MCF 10A (cell line): ENCODE measurements at regions not wholly inside any gene's neighbourhood (a gene's known extent, or its start where the extent isn't known, plus 50 kb on each side); places are given as distances from the start of the nearest gene placed in this dataset.

Experiments
- BruUV-seq: library from RNA; stranded (reverse); fragments of 400-500 nt; replicated peaks from 2 replicates; lab custom pipeline; 2021; lab: Mats Ljungman, UMichigan
- CTCF ChIA-PET: fragments of 300-600 bp; sonication (Branson Sonifier 250); formaldehyde crosslinking; extraction: SDS; loops from one replicate; lab custom pipeline; 2021; ENCODE audit warnings: antibody characterized with exemption, inconsistent platforms; lab: Yijun Ruan, JAX
- POLR2A ChIA-PET: fragments of 300-600, 350-650 bp; sonication (Branson Sonifier 250); formaldehyde crosslinking; extraction: SDS; loops from one replicate; lab custom pipeline; 2020; ENCODE audit warnings: antibody characterized with exemption, inconsistent platforms; lab: Yijun Ruan, JAX
- DNase-seq: peaks from one replicate; pipeline ENCODE4 v3.0.0-alpha.2; 2018; ENCODE audit not compliant: unreplicated experiment
- H3K27ac Mint-ChIP-seq: one replicate; pipeline ENCODE4 v1.8.0; 2022; ENCODE audit warnings: mild to moderate bottlenecking, low read depth, mixed read lengths; ENCODE audit not compliant: unreplicated experiment
- H3K27me3 Mint-ChIP-seq: one replicate; pipeline ENCODE4 v1.8.0; 2022; ENCODE audit warnings: mixed read lengths; ENCODE audit not compliant: insufficient read depth, unreplicated experiment
- H3K36me3 Mint-ChIP-seq: one replicate; pipeline ENCODE4 v1.8.0; 2022; ENCODE audit warnings: mild to moderate bottlenecking, moderate library complexity, mixed read lengths; ENCODE audit not compliant: insufficient read depth, unreplicated experiment
- H3K4me1 Mint-ChIP-seq: one replicate; pipeline ENCODE4 v1.8.0; 2022; ENCODE audit warnings: mixed read lengths; ENCODE audit not compliant: insufficient read depth, unreplicated experiment
- H3K4me3 Mint-ChIP-seq: one replicate; pipeline ENCODE4 v1.8.0; 2022; ENCODE audit warnings: mild to moderate bottlenecking, moderate library complexity, mixed read lengths; ENCODE audit not compliant: unreplicated experiment
- H3K9me3 Mint-ChIP-seq: one replicate; pipeline ENCODE4 v1.8.0; 2022; ENCODE audit warnings: mixed read lengths; ENCODE audit not compliant: unreplicated experiment
- intact Hi-C: fragments of 100-400 bp; cut with micrococcal nuclease; formaldehyde crosslinking; loops from 2 replicates; pipeline ENCODE4 v1.14.1; 2022
- TF ChIP-seq, protein P1 (sequence below): fragments of 200-600 bp; IDR thresholded peaks from one replicate; pipeline ENCODE4 v1.8.0; 2022; ENCODE audit warnings: antibody characterized with exemption, mild to moderate bottlenecking; ENCODE audit not compliant: unreplicated experiment

DNA sequence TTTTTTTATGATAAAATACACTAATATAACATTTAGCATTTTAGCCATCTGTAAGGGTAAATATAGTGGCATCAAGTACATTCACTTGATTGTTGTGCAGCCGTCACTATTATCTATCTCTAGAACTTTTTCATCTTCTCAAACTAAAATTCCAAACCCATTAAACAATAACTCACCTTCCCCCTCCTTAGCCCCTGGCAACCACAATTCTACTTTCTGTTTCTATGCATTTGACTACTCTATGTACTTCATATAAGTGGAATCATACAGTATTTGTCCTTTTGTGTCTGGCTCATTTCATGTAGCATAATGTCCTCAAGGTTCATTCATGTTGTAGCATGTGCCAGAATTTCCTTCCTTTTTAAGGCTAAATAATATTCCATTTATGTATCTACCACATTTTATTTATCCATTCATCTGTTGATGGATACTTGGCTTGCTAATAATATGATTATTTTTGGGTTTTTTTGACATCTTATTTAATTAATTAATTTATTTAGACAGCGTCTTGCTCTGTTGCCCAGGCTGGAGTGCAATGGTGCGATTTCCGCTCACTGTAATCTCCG is 69.6 kb upstream of the MACF1 start:
- TF ChIP-seq, protein P1, sequence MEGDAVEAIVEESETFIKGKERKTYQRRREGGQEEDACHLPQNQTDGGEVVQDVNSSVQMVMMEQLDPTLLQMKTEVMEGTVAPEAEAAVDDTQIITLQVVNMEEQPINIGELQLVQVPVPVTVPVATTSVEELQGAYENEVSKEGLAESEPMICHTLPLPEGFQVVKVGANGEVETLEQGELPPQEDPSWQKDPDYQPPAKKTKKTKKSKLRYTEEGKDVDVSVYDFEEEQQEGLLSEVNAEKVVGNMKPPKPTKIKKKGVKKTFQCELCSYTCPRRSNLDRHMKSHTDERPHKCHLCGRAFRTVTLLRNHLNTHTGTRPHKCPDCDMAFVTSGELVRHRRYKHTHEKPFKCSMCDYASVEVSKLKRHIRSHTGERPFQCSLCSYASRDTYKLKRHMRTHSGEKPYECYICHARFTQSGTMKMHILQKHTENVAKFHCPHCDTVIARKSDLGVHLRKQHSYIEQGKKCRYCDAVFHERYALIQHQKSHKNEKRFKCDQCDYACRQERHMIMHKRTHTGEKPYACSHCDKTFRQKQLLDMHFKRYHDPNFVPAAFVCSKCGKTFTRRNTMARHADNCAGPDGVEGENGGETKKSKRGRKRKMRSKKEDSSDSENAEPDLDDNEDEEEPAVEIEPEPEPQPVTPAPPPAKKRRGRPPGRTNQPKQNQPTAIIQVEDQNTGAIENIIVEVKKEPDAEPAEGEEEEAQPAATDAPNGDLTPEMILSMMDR, result no peak
- POLR2A ChIA-PET, result interaction anchor here (0.6 to 15.4 kb wide), 4 partner anchors 7 to 265 kb away, joined by 3 to 427 read pairs (median 30); no protein-coding TSS in a partner anchor
- Mint-ChIP-seq H3K36me3 (no peaks in the 10 kb centered on the region), H3K27ac (peak overlapping the region; percentile 5), H3K9me3 (no peaks in the 10 kb centered on the region), H3K4me3 (no peak overlapping the region), H3K4me1 (peaks cover 36% of the 10 kb centered on the region), H3K27me3 (no peaks in the 10 kb centered on the region)
- intact Hi-C loops, result no loop called here
- no peak for DNase-seq
- CTCF ChIA-PET, result interaction anchor here (0.6 to 8.2 kb wide), 3 partner anchors 56 to 252 kb away, joined by 3 to 57 read pairs (median 3); no protein-coding TSS in a partner anchor
- no TSS peak for BruUV-seq

DNA sequence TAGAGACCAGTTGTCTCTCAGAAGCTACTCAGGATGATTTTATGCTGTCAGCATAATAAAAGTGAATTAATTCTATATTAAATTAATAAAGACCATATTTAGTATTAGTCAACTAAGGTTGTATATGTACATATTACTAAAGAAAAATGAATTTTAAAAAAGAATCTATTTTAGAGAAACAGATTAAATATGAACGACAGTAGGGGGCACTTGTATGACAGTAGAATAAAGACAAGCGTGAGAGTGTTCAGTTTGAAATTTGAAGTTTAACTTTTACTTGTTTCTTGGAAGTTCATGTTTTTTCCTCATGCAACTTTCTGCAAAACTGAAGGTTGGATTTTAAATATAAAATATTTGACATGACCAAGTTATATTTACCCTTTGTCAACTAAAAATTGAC is 67.9 kb upstream of the MACF1 start:
- ChIA-PET CTCF (interaction anchor here (1.0 to 8.2 kb wide), 2 partner anchors 40 to 55 kb away, joined by 3 to 57 read pairs; no protein-coding TSS in a partner anchor), POLR2A (interaction anchor here (0.9 to 2.0 kb wide), 7 partner anchors 9 to 55 kb away, joined by 3 to 8 read pairs (median 4); no protein-coding TSS in a partner anchor)
- intact Hi-C loops, result no loop called here
- H3K9me3 Mint-ChIP-seq, result no peaks in the 10 kb centered on the region
- DNase-seq, result no peak
- H3K4me3 Mint-ChIP-seq, result no peak overlapping the region
- H3K27me3 Mint-ChIP-seq, result no peaks in the 10 kb centered on the region
- no TSS peak for BruUV-seq
- H3K27ac Mint-ChIP-seq, result no peak overlapping the region
- peaks cover 31% of the 10 kb centered on the region for H3K4me1 Mint-ChIP-seq
- TF ChIP-seq, protein P1, result no peak
- H3K36me3 Mint-ChIP-seq, result no peaks in the 10 kb centered on the region

- Mint-ChIP-seq H3K9me3 (no peaks in the 10 kb centered on the region), H3K4me1 (peaks cover 22% of the 10 kb centered on the region), H3K27ac (no peak overlapping the region), H3K27me3 (no peaks in the 10 kb centered on the region), H3K4me3 (no peak overlapping the region), H3K36me3 (no peaks in the 10 kb centered on the region)
- intact Hi-C loops, result no loop called here
- no TSS peak for BruUV-seq
- TF ChIP-seq, protein P1, result no peak
- POLR2A ChIA-PET, result interaction anchor here (0.6 to 6.6 kb wide), 12 partner anchors 7 to 52 kb away, joined by 3 to 65 read pairs (median 20); no protein-coding TSS in a partner anchor
- CTCF ChIA-PET, result interaction anchor here (0.6 to 8.2 kb wide), 6 partner anchors 8 to 119 kb away, joined by 4 to 57 read pairs (median 6); partner anchors contain the start of gene MACF1
- DNase-seq, result no peak
Observed at GRCh38 chr1:39139723-39140360, 64.7 kb upstream of the MACF1 start.

- BruUV-seq, result no TSS peak
- H3K36me3 Mint-ChIP-seq, result no peaks in the 10 kb centered on the region
- TF ChIP-seq, protein P1, result no peak
- peaks cover 29% of the 10 kb centered on the region for H3K4me1 Mint-ChIP-seq
- ChIA-PET POLR2A (interaction anchor here (0.6 to 6.6 kb wide), 18 partner anchors 9 to 1148 kb away, joined by 3 to 65 read pairs (median 11); no protein-coding TSS in a partner anchor), CTCF (interaction anchor here (0.6 to 8.2 kb wide), 11 partner anchors 9 to 117 kb away, joined by 3 to 57 read pairs (median 7); no protein-coding TSS in a partner anchor)
- no peak for DNase-seq
- H3K9me3 Mint-ChIP-seq, result no peaks in the 10 kb centered on the region
- H3K27ac Mint-ChIP-seq, result peak overlapping the region; percentile 33
- intact Hi-C loops, result no loop called here
- no peak overlapping the region for H3K4me3 Mint-ChIP-seq
- no peaks in the 10 kb centered on the region for H3K27me3 Mint-ChIP-seq
Observed at GRCh38 chr1:39141925-39142324, 62.6 kb upstream of the MACF1 start.
